GM12891 (cell line): ENCODE measurements at regions not wholly inside any gene's neighbourhood (a gene's known extent, or its start where the extent isn't known, plus 50 kb on each side); places are given as distances from the start of the nearest gene placed in this dataset.

Source experiments
- DNase-seq: peaks from one replicate; pipeline ENCODE4 v3.0.0; 2011; ENCODE audit warnings: low spot score; ENCODE audit not compliant: insufficient read length
- FAIRE-seq: peaks from 2 replicates; lab custom pipeline; 2011; peaks lifted over from hg19 to GRCh38; lab: Jason Lieb, UNC
- PAX5 ChIP-seq: IDR thresholded peaks from 2 replicates; pipeline ENCODE4 v1.6.1; 2011; ENCODE audit warnings: low read length, moderate library complexity, mild to moderate bottlenecking; ENCODE audit not compliant: insufficient read depth, severe bottlenecking
- POLR2A ChIP-seq: IDR thresholded peaks from 2 replicates; pipeline ENCODE4 v1.6.1; 2011; ENCODE audit warnings: low read depth, low read length, control low read depth
- POLR2AphosphoS5 ChIP-seq: IDR thresholded peaks from 2 replicates; pipeline ENCODE4 v1.6.1; 2011; ENCODE audit warnings: low read depth, low read length, control low read depth
- POU2F2 ChIP-seq: IDR thresholded peaks from 2 replicates; pipeline ENCODE4 v1.6.1; 2011; ENCODE audit warnings: low read depth, mild to moderate bottlenecking, control low read depth, low read length, moderate library complexity
- SPI1 ChIP-seq: IDR thresholded peaks from 2 replicates; pipeline ENCODE4 v1.6.1; 2011; ENCODE audit warnings: low read depth, low read length, control low read depth
- TAF1 ChIP-seq: IDR thresholded peaks from 2 replicates; pipeline ENCODE4 v1.6.1; 2011; ENCODE audit warnings: low read depth, low read length, control low read depth

- TF ChIP-seq POLR2AphosphoS5 (no peak), POLR2A (no peak), PAX5 (no peak), TAF1 (no peak), POU2F2 (no peak), SPI1 (no peak)
- no peak for FAIRE-seq
- no peak for DNase-seq
Measured at GRCh38 chr7:115549910-115550309, 480.7 kb downstream of the TFEC start.

- FAIRE-seq (no peak), DNase-seq (no peak)
- TF ChIP-seq POLR2AphosphoS5: no peak
- TF ChIP-seq TAF1: no peak
- TF ChIP-seq SPI1: no peak
- TF ChIP-seq POU2F2: no peak
- no peak for TF ChIP-seq PAX5
- TF ChIP-seq POLR2A: no peak
Measured at GRCh38 chr7:115548756-115549155, 481.8 kb downstream of the TFEC start.

GRCh38 chr7:115546790-115547189 lies 483.8 kb downstream of the TFEC start:
- FAIRE-seq: no peak
- no peak for DNase-seq
- TF ChIP-seq POU2F2 (no peak), TAF1 (no peak), SPI1 (no peak)

- no peak for FAIRE-seq
- TF ChIP-seq SPI1 (no peak), POLR2AphosphoS5 (no peak), PAX5 (no peak), POU2F2 (no peak), POLR2A (no peak), TAF1 (no peak)
Measured at GRCh38 chr7:115533785-115534184, 496.8 kb downstream of the TFEC start.

GRCh38 chr7:115526278-115526677 lies 504.3 kb downstream of the TFEC start:
- no peak for FAIRE-seq

More at GRCh38 chr7:115533785-115534184, 496.8 kb downstream of the TFEC start:
- DNase-seq: no peak

GRCh38 chr7:115522174-115522573 lies 508.4 kb downstream of the TFEC start:
- TF ChIP-seq TAF1 (no peak), POLR2A (no peak), POLR2AphosphoS5 (no peak), POU2F2 (no peak), SPI1 (no peak), PAX5 (no peak)
- DNase-seq: no peak
- no peak for FAIRE-seq

More at GRCh38 chr7:115526278-115526677, 504.3 kb downstream of the TFEC start:
- no peak for DNase-seq
- TF ChIP-seq POLR2AphosphoS5 (no peak), TAF1 (no peak), SPI1 (no peak)

- no peak for FAIRE-seq
- TF ChIP-seq TAF1 (no peak), POU2F2 (no peak), SPI1 (no peak), POLR2AphosphoS5 (no peak), PAX5 (no peak), POLR2A (no peak)
- no peak for DNase-seq
Measured at GRCh38 chr7:115516341-115516740, 514.2 kb downstream of the TFEC start.

- FAIRE-seq: no peak
Measured at GRCh38 chr7:115511330-115511729, 519.2 kb downstream of the TFEC start.

GRCh38 chr7:115505136-115505535 lies 525.4 kb downstream of the TFEC start:
- TF ChIP-seq POLR2AphosphoS5 (no peak), PAX5 (no peak), POU2F2 (no peak), SPI1 (no peak), TAF1 (no peak), POLR2A (no peak)
- FAIRE-seq (no peak), DNase-seq (no peak)

More at GRCh38 chr7:115511330-115511729, 519.2 kb downstream of the TFEC start:
- no peak for TF ChIP-seq POU2F2
- no peak for TF ChIP-seq POLR2AphosphoS5
- no peak for TF ChIP-seq POLR2A
- TF ChIP-seq SPI1: no peak
- TF ChIP-seq PAX5: no peak
- TF ChIP-seq TAF1: no peak
- no peak for DNase-seq

- DNase-seq (no peak), FAIRE-seq (no peak)
- TF ChIP-seq POU2F2 (no peak), SPI1 (no peak), TAF1 (no peak), PAX5 (no peak), POLR2AphosphoS5 (no peak), POLR2A (no peak)
Measured at GRCh38 chr7:115499956-115500355, 530.6 kb downstream of the TFEC start.
